Mesodermal cell (in vitro differentiated cells): ENCODE measurements at regions not wholly inside any gene's neighbourhood (a gene's known extent, or its start where the extent isn't known, plus 50 kb on each side); places are given as distances from the start of the nearest gene placed in this dataset.

ENCODE experiments used
- H3K27ac ChIP-seq: 2 replicates; pipeline ENCODE4 v1.7.0; 2013; ENCODE audit warnings: mild to moderate bottlenecking, low read depth, low read length, moderate library complexity; ENCODE audit not compliant: severe bottlenecking
- H3K36me3 ChIP-seq: 2 replicates; pipeline ENCODE4 v1.7.1; 2013; ENCODE audit warnings: mild to moderate bottlenecking, low read length, moderate library complexity; ENCODE audit not compliant: control insufficient read depth, insufficient read depth
- H3K4me1 ChIP-seq: one replicate; pipeline ENCODE4 v1.7.1; 2013; ENCODE audit warnings: mild to moderate bottlenecking, low read length; ENCODE audit not compliant: insufficient read depth, control insufficient read depth, poor library complexity, severe bottlenecking
- H3K4me3 ChIP-seq: 2 replicates; pipeline ENCODE4 v1.7.0; 2013; ENCODE audit warnings: low read length, control low read depth, mild to moderate bottlenecking; ENCODE audit not compliant: insufficient read depth, poor library complexity, severe bottlenecking; ENCODE audit errors: extremely low read depth
- H3K9me3 ChIP-seq: 2 replicates; pipeline ENCODE4 v1.7.1; 2013; ENCODE audit warnings: mild to moderate bottlenecking, low read length, moderate library complexity; ENCODE audit not compliant: control insufficient read depth
- WGBS, 2 experiments: methylation state at CpG; one replicate each; pipeline ENCODE4 v1.1.5; 2013; ENCODE audit warnings: missing lambda C conversion rate in 2 of 2; ENCODE audit not compliant: insufficient coverage in 2 of 2; 5-methylcytosine and 5-hydroxymethylcytosine counted together

GRCh38 chr2:153391131-153391530 is 87.4 kb downstream of the RPRM start:
- H3K4me3 ChIP-seq, result no peak overlapping the region
- H3K36me3 ChIP-seq, result no peaks in the 10 kb centered on the region
- 75 to 88% methylated on average over 4 of the region's 5 CpGs for WGBS, 2 experiments
- H3K27ac ChIP-seq, result no peak overlapping the region
- H3K9me3 ChIP-seq, result no peaks in the 10 kb centered on the region
- H3K4me1 ChIP-seq, result peaks cover 12% of the 10 kb centered on the region

GRCh38 chr2:153388246-153388645 is 90.3 kb downstream of the RPRM start:
- H3K4me1 ChIP-seq, result peaks cover 12% of the 10 kb centered on the region
- 43% methylated on average over 1 of the region's 1 CpG; no CpG with 5 or more reads in 1 of the 2 experiments for WGBS, 2 experiments
- peak overlapping the region; percentile 26 for H3K27ac ChIP-seq
- H3K9me3 ChIP-seq, result no peaks in the 10 kb centered on the region
- H3K4me3 ChIP-seq, result no peak overlapping the region
- no peaks in the 10 kb centered on the region for H3K36me3 ChIP-seq

- Histone ChIP-seq H3K9me3 (no peaks in the 10 kb centered on the region), H3K4me3 (no peak overlapping the region), H3K4me1 (peaks cover 12% of the 10 kb centered on the region), H3K27ac (no peak overlapping the region), H3K36me3 (no peaks in the 10 kb centered on the region)
- WGBS, 2 experiments, result 80% methylated on average over 1 of the region's 4 CpGs; no CpG with 5 or more reads in 1 of the 2 experiments
These were observed 91.4 kb downstream of the RPRM start for GRCh38 chr2:153387203-153387602.

- H3K27ac ChIP-seq, result no peak overlapping the region
- H3K9me3 ChIP-seq, result no peaks in the 10 kb centered on the region
- H3K4me3 ChIP-seq, result no peak overlapping the region
- peaks cover 12% of the 10 kb centered on the region for H3K4me1 ChIP-seq
- H3K36me3 ChIP-seq, result no peaks in the 10 kb centered on the region
- WGBS, 2 experiments, result no CpG with 5 or more reads among the region's 2 CpGs
These were observed 92.1 kb downstream of the RPRM start for GRCh38 chr2:153386481-153386897.

- H3K27ac ChIP-seq, result no peak overlapping the region
- H3K4me1 ChIP-seq, result no peaks in the 10 kb centered on the region
- no peaks in the 10 kb centered on the region for H3K36me3 ChIP-seq
- no CpG with 5 or more reads among the region's 3 CpGs for WGBS, 2 experiments
- no peaks in the 10 kb centered on the region for H3K9me3 ChIP-seq
- H3K4me3 ChIP-seq, result no peak overlapping the region
These were observed 104.9 kb downstream of the RPRM start for GRCh38 chr2:153373510-153374279.

GRCh38 chr2:153360239-153360638 is 118.3 kb downstream of the RPRM start:
- Histone ChIP-seq H3K27ac (no peak overlapping the region), H3K4me3 (no peak overlapping the region), H3K9me3 (no peaks in the 10 kb centered on the region), H3K4me1 (peaks cover 3% of the 10 kb centered on the region), H3K36me3 (no peaks in the 10 kb centered on the region)
- WGBS, 2 experiments, result 79 to 92% methylated on average over 2 to 3 of the region's 3 CpGs

GRCh38 chr2:153354377-153354776 is 124.2 kb downstream of the RPRM start:
- peaks cover 8% of the 10 kb centered on the region for H3K4me1 ChIP-seq
- H3K4me3 ChIP-seq, result no peak overlapping the region

GRCh38 chr2:153349603-153350002 is 129.0 kb downstream of the RPRM start:
- H3K9me3 ChIP-seq, result peaks cover 6% of the 10 kb centered on the region
- H3K4me1 ChIP-seq, result peaks cover 6% of the 10 kb centered on the region
- H3K36me3 ChIP-seq, result no peaks in the 10 kb centered on the region
- 100% methylated on average over 1 of the region's 4 CpGs; no CpG with 5 or more reads in 1 of the 2 experiments for WGBS, 2 experiments
- H3K27ac ChIP-seq, result no peak overlapping the region
- no peak overlapping the region for H3K4me3 ChIP-seq

More at GRCh38 chr2:153354377-153354776, 124.2 kb downstream of the RPRM start:
- peak overlapping the region; percentile 41 for H3K27ac ChIP-seq
- no peaks in the 10 kb centered on the region for H3K36me3 ChIP-seq
- peaks cover 6% of the 10 kb centered on the region for H3K9me3 ChIP-seq
- no CpG with 5 or more reads among the region's 1 CpG for WGBS, 2 experiments

GRCh38 chr2:153347818-153348495 is 130.6 kb downstream of the RPRM start:
- H3K36me3 ChIP-seq, result no peaks in the 10 kb centered on the region
- no peak overlapping the region for H3K4me3 ChIP-seq
- H3K9me3 ChIP-seq, result peaks cover 6% of the 10 kb centered on the region
- H3K4me1 ChIP-seq, result no peaks in the 10 kb centered on the region
- no peak overlapping the region for H3K27ac ChIP-seq
- WGBS, 2 experiments, result 80% methylated on average over 1 of the region's 2 CpGs; no CpG with 5 or more reads in 1 of the 2 experiments

GRCh38 chr2:153320879-153321278 is 157.7 kb downstream of the RPRM start:
- no peaks in the 10 kb centered on the region for H3K36me3 ChIP-seq
- no peaks in the 10 kb centered on the region for H3K4me1 ChIP-seq
- H3K4me3 ChIP-seq, result no peak overlapping the region
- no peaks in the 10 kb centered on the region for H3K9me3 ChIP-seq
- no peak overlapping the region for H3K27ac ChIP-seq

- WGBS, 2 experiments, result 55 to 57% methylated on average over 5 to 6 of the region's 8 CpGs
- H3K4me1 ChIP-seq, result no peaks in the 10 kb centered on the region
These were observed 167.1 kb downstream of the RPRM start for GRCh38 chr2:153311432-153311831.

More at GRCh38 chr2:153311432-153311831, 167.1 kb downstream of the RPRM start:
- Histone ChIP-seq H3K9me3 (no peaks in the 10 kb centered on the region), H3K4me3 (no peak overlapping the region), H3K27ac (no peak overlapping the region), H3K36me3 (no peaks in the 10 kb centered on the region)
